SK-N-DZ (cell line): ENCODE measurements at regions not wholly inside any gene's neighbourhood (a gene's known extent, or its start where the extent isn't known, plus 50 kb on each side); places are given as distances from the start of the nearest gene placed in this dataset.

Experiments
- DNase-seq: peaks from one replicate; pipeline ENCODE4 v3.0.0-alpha.2; 2015; ENCODE audit warnings: low spot score

GRCh38 chr21:28827422-28827821 is 165.3 kb downstream of the LTN1 start:
- no peak for DNase-seq

GRCh38 chr21:28826569-28826968 is 166.1 kb downstream of the LTN1 start:
- DNase-seq, result no peak

- DNase-seq, result no peak
Observed at GRCh38 chr21:28826021-28826420, 166.7 kb downstream of the LTN1 start.

- DNase-seq, result no peak
Observed at GRCh38 chr21:28823429-28823828, 169.2 kb downstream of the LTN1 start.

GRCh38 chr21:28822486-28823335 is 170.0 kb downstream of the LTN1 start:
- DNase-seq, result peak; percentile 54

- no peak for DNase-seq
Observed at GRCh38 chr21:28822123-28822399, 170.6 kb downstream of the LTN1 start.

GRCh38 chr21:28821276-28822122 is 171.2 kb downstream of the LTN1 start:
- no peak for DNase-seq

GRCh38 chr21:28818663-28819278 is 173.9 kb downstream of the LTN1 start:
- DNase-seq, result no peak

GRCh38 chr21:28817871-28818270 is 174.8 kb downstream of the LTN1 start:
- no peak for DNase-seq

GRCh38 chr21:28811860-28812259 is 180.8 kb downstream of the LTN1 start:
- no peak for DNase-seq

GRCh38 chr21:28810826-28811524 is 181.7 kb downstream of the LTN1 start:
- DNase-seq, result no peak

GRCh38 chr21:28805885-28806284 is 186.8 kb downstream of the LTN1 start:
- no peak for DNase-seq

GRCh38 chr21:28804089-28804670 is 188.5 kb downstream of the LTN1 start:
- no peak for DNase-seq

GRCh38 chr21:28801906-28802305 is 190.8 kb downstream of the LTN1 start:
- DNase-seq, result no peak

GRCh38 chr21:28799926-28800325 is 192.8 kb downstream of the LTN1 start:
- no peak for DNase-seq

GRCh38 chr21:28798798-28799197 is 193.9 kb downstream of the LTN1 start:
- no peak for DNase-seq

GRCh38 chr21:28795251-28795650 is 197.4 kb downstream of the LTN1 start:
- DNase-seq, result no peak

- DNase-seq, result no peak
Observed at GRCh38 chr21:28794371-28794851, 198.3 kb downstream of the LTN1 start.

GRCh38 chr21:28793043-28793442 is 199.6 kb downstream of the LTN1 start:
- no peak for DNase-seq

- DNase-seq, result no peak
Observed at GRCh38 chr21:28791595-28792282, 200.9 kb downstream of the LTN1 start.

- no peak for DNase-seq
Observed at GRCh38 chr21:28790335-28790734, 202.3 kb downstream of the LTN1 start.
